ENCODE measurements at regions not wholly inside any gene's neighbourhood (a gene's known extent, or its start where the extent isn't known, plus 50 kb on each side); places are given as distances from the start of the nearest gene placed in this dataset.

DNA sequence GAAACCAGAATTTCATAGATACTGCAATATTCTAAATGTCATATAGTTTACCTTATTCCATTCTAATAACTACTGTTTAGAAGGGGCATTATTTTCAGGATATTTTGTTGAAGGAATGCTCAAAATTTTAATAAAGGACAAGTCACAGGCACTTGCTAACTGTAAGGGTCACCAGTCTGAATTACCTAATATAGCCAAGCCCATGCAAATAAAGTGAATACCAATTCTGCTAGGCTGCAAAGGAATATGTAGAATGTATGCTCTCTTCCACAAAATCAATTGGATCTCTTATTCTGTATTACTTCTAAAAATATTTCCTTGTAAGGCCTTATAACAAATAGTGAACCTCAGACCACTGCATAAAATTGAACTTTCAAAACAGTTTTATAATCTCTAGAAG lies 52.3 kb upstream of the FAT4 start:
- no peak overlapping the region for H3K9ac ChIP-seq (ENCODE audit: insufficient read depth in 1 of 2, low read length in 2 of 2)
- TF ChIP-seq, protein P1, sequence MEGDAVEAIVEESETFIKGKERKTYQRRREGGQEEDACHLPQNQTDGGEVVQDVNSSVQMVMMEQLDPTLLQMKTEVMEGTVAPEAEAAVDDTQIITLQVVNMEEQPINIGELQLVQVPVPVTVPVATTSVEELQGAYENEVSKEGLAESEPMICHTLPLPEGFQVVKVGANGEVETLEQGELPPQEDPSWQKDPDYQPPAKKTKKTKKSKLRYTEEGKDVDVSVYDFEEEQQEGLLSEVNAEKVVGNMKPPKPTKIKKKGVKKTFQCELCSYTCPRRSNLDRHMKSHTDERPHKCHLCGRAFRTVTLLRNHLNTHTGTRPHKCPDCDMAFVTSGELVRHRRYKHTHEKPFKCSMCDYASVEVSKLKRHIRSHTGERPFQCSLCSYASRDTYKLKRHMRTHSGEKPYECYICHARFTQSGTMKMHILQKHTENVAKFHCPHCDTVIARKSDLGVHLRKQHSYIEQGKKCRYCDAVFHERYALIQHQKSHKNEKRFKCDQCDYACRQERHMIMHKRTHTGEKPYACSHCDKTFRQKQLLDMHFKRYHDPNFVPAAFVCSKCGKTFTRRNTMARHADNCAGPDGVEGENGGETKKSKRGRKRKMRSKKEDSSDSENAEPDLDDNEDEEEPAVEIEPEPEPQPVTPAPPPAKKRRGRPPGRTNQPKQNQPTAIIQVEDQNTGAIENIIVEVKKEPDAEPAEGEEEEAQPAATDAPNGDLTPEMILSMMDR (IDR thresholded peaks at IDR 0.05; ENCODE audit: control extremely low read depth, extremely low read depth): no peak
- H3K36me3 ChIP-seq (ENCODE audit: control insufficient read depth in 4 of 4, insufficient read depth in 4 of 4, low read length in 4 of 4): no peaks in the 10 kb centered on the region

DNA sequence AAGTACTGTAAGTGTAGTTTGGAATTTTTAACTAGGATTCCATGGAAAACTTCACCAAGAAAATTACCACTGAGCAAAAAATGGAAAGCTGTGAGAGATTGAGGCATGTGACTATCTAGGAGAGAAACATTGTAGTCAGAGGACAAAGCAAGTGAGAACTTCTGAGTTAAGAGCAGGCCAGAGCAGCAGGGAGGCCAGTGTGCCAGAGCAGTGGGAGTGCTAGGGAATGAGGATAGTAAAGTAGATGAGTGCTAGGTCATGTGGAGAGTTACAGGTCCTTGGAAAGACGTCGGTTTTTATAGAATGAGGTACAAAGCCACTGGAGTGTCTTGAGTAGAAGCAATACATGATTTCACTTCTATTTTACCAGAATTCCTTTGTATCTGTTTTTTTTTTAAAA lies 52.7 kb upstream of the FAT4 start:
- TF ChIP-seq, protein P1 (IDR thresholded peaks at IDR 0.05; ENCODE audit: control extremely low read depth, extremely low read depth): no peak
- Histone ChIP-seq H3K9ac (ENCODE audit: insufficient read depth in 1 of 2, low read length in 2 of 2) (no peak overlapping the region), H3K36me3 (ENCODE audit: control insufficient read depth in 4 of 4, insufficient read depth in 4 of 4, low read length in 4 of 4) (no peaks in the 10 kb centered on the region), H3K9me3 (ENCODE audit: control insufficient read depth in 4 of 4, insufficient read depth in 3 of 4, low read length in 3 of 4) (peaks cover 0 to 4% (median 0%) of the 10 kb centered on the region in 4 donors), H3K27ac (ENCODE audit: low read depth in 1 of 2, low read length in 1 of 2) (no peak overlapping the region), H3K4me1 (ENCODE audit: control insufficient read depth in 5 of 5, insufficient read depth in 5 of 5, low read length in 5 of 5) (peaks cover 0 to 5% (median 1%) of the 10 kb centered on the region in 5 donors), H3K27me3 (ENCODE audit: control insufficient read depth in 3 of 3, insufficient read depth in 3 of 3, low read length in 2 of 3) (no peaks in the 10 kb centered on the region), H3K4me3 (no peak overlapping the region)
- DNase-seq: no peak
- no peak for ATAC-seq (ENCODE audit: insufficient read depth, low FRiP score)
- 81% methylated on average over 2 of the region's 2 CpGs for WGBS, 2 donors

More for the DNA sequence above, 52.3 kb upstream of the FAT4 start:
- no peaks in the 10 kb centered on the region for H3K27me3 ChIP-seq (ENCODE audit: control insufficient read depth in 3 of 3, insufficient read depth in 3 of 3, low read length in 2 of 3)
- no peak overlapping the region for H3K27ac ChIP-seq (ENCODE audit: low read depth in 1 of 2, low read length in 1 of 2)
- peaks cover 0 to 9% (median 4%) of the 10 kb centered on the region in 5 donors for H3K4me1 ChIP-seq (ENCODE audit: control insufficient read depth in 5 of 5, insufficient read depth in 5 of 5, low read length in 5 of 5)
- no peak for DNase-seq
- peaks cover 0 to 4% (median 0%) of the 10 kb centered on the region in 4 donors for H3K9me3 ChIP-seq (ENCODE audit: control insufficient read depth in 4 of 4, insufficient read depth in 3 of 4, low read length in 3 of 4)
- ATAC-seq (ENCODE audit: insufficient read depth, low FRiP score): no peak
- H3K4me3 ChIP-seq: no peak overlapping the region

DNA sequence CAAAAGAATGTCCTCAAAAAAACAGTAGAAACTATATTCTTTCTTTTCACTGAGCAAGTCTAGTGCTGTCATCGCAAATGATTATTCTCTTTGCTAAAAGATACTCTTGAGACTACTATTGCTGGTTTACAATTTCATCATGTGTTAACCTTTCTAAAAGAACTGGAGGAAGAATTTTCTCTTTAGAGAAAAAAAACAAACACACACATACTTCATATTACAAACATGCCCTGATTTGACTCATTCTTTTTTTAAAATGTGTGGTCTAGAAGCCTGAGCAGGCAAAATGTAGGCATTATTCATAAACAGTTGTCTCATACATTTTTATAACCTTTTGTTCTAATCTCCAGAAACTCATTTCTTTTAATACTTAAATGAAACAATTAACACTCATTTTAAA lies 60.6 kb upstream of the FAT4 start:
- TF ChIP-seq, protein P1 (IDR thresholded peaks at IDR 0.05; ENCODE audit: control extremely low read depth, extremely low read depth): no peak
- no peak overlapping the region for H3K4me3 ChIP-seq
- DNase-seq (no peak), ATAC-seq (ENCODE audit: insufficient read depth, low FRiP score) (no peak)
- H3K27me3 ChIP-seq (ENCODE audit: control insufficient read depth in 3 of 3, insufficient read depth in 3 of 3, low read length in 2 of 3): no peaks in the 10 kb centered on the region
- no peaks in the 10 kb centered on the region for H3K36me3 ChIP-seq (ENCODE audit: control insufficient read depth in 4 of 4, insufficient read depth in 4 of 4, low read length in 4 of 4)
- 81 to 92% methylated on average over 1 of the region's 1 CpG for WGBS, 2 donors
- H3K9me3 ChIP-seq (ENCODE audit: control insufficient read depth in 4 of 4, insufficient read depth in 3 of 4, low read length in 3 of 4): no peaks in the 10 kb centered on the region
- no peaks in the 10 kb centered on the region for H3K4me1 ChIP-seq (ENCODE audit: control insufficient read depth in 5 of 5, insufficient read depth in 5 of 5, low read length in 5 of 5)
- no peak overlapping the region for H3K9ac ChIP-seq (ENCODE audit: insufficient read depth in 1 of 2, low read length in 2 of 2)
- H3K27ac ChIP-seq (ENCODE audit: low read depth in 1 of 2, low read length in 1 of 2): no peak overlapping the region

DNA sequence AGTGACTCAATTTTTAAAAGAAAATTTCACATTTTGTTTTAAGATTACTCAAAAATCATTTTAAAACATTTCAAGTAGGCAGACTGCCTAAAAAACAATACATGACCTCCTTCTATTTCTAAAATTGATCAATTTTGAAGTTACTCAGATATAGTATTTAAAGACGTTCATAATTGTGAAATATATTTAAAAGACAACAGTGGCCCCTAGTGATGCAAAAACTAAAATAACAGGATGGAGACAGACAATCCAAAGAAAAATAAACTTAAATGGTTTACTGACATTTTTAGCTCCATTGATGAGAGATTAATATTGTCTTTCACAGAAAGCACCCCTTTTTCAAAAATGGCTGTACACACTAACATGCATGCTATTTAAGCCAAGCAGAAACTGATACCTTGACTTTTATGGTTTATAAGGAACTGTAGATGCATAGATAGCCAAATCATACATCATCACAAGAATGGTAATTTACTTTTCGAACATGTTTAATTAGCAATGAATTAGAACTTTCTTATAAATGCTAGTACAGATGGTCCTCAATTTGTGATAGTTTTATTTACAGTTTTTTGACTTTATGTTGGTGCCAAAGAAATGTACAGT lies 69.8 kb upstream of the FAT4 start:
- no peak for ATAC-seq (ENCODE audit: insufficient read depth, low FRiP score)
- no peaks in the 10 kb centered on the region for H3K27me3 ChIP-seq (ENCODE audit: control insufficient read depth in 3 of 3, insufficient read depth in 3 of 3, low read length in 2 of 3)
- H3K27ac ChIP-seq (ENCODE audit: low read depth in 1 of 2, low read length in 1 of 2): no peak overlapping the region
- no peaks in the 10 kb centered on the region for H3K4me1 ChIP-seq (ENCODE audit: control insufficient read depth in 5 of 5, insufficient read depth in 5 of 5, low read length in 5 of 5)
- no peaks in the 10 kb centered on the region for H3K9me3 ChIP-seq (ENCODE audit: control insufficient read depth in 4 of 4, insufficient read depth in 3 of 4, low read length in 3 of 4)
- TF ChIP-seq, protein P1 (IDR thresholded peaks at IDR 0.05; ENCODE audit: control extremely low read depth, extremely low read depth): no peak
- H3K36me3 ChIP-seq (ENCODE audit: control insufficient read depth in 4 of 4, insufficient read depth in 4 of 4, low read length in 4 of 4): no peaks in the 10 kb centered on the region
- DNase-seq: peak in 2 of 3 donors; percentile 62 to 65
- 46% methylated on average over 2 of the region's 2 CpGs for WGBS, 2 donors
- no peak overlapping the region for H3K9ac ChIP-seq (ENCODE audit: insufficient read depth in 1 of 2, low read length in 2 of 2)
- H3K4me3 ChIP-seq: no peak overlapping the region

Measured in lung (tissue), 11 donors.